Panc1 (cell line): ENCODE measurements at regions not wholly inside any gene's neighbourhood (a gene's known extent, or its start where the extent isn't known, plus 50 kb on each side); places are given as distances from the start of the nearest gene placed in this dataset.

Source experiments
- ATAC-seq: fragments of 200-7000 bp; cut with Tn5 transposase; 2 replicates; pipeline ENCODE4 v1.9.1; 2020; ENCODE audit warnings: mild to moderate bottlenecking, moderate library complexity
- BruUV-seq: library from RNA; stranded (reverse); fragments of 400-500 nt; replicated peaks from 2 replicates; lab custom pipeline; 2021; lab: Mats Ljungman, UMichigan
- CTCF ChIA-PET: fragments of 300-600 bp; sonication (Branson Sonifier 250); formaldehyde crosslinking; loops from one replicate; lab custom pipeline; 2022; ENCODE audit warnings: antibody characterized with exemption; lab: Charles Lee
- POLR2A ChIA-PET: fragments of 300-600 bp; sonication (Branson Sonifier 250); formaldehyde crosslinking; loops from one replicate; lab custom pipeline; 2022; ENCODE audit warnings: antibody characterized with exemption; lab: Charles Lee
- DNase-seq: peaks from one replicate; pipeline ENCODE4 v3.0.0-alpha.2; 2010; ENCODE audit warnings: low read depth, low spot score
- H3K27ac ChIP-seq: 2 replicates; pipeline ENCODE4 v1.5.1; 2011; ENCODE audit warnings: mild to moderate bottlenecking, low read length, inconsistent platforms
- H3K27me3 ChIP-seq: fragments of 200-500 bp; sonication (Bioruptor generic); 2 replicates; pipeline ENCODE4 v1.6.0; 2014; ENCODE audit warnings: low read length, inconsistent platforms; ENCODE audit not compliant: control insufficient read depth, insufficient read depth
- H3K36me3 ChIP-seq: fragments of 200-500 bp; sonication (Bioruptor generic); 2 replicates; pipeline ENCODE4 v1.5.1; 2014; ENCODE audit warnings: inconsistent platforms, mild to moderate bottlenecking, low read length, moderate library complexity; ENCODE audit not compliant: control insufficient read depth, insufficient read depth
- H3K4me1 ChIP-seq: 2 replicates; pipeline ENCODE4 v1.5.1; 2011; ENCODE audit warnings: inconsistent platforms, mild to moderate bottlenecking, low read length, moderate library complexity; ENCODE audit not compliant: control insufficient read depth, insufficient read depth
- H3K4me3 ChIP-seq, 2 experiments: 2 replicates each; pipeline ENCODE4 v1.5.1; 2011 to 2012; ENCODE audit warnings: low read depth in 2 of 2, low read length in 2 of 2, mild to moderate bottlenecking in 2 of 2, inconsistent platforms in 1 of 2, moderate library complexity in 1 of 2
- H3K9me3 ChIP-seq: fragments of 200-500 bp; sonication (Bioruptor generic); 2 replicates; pipeline ENCODE4 v1.5.1; 2014; ENCODE audit warnings: low read depth, mild to moderate bottlenecking, inconsistent platforms, low read length, moderate library complexity; ENCODE audit not compliant: control insufficient read depth, insufficient read depth
- CTCF ChIP-seq: fragments of 450-650 bp; IDR thresholded peaks from 2 replicates; pipeline ENCODE4 v1.5.1; 2017; ENCODE audit warnings: mild to moderate bottlenecking
- POLR2AphosphoS5 ChIP-seq: IDR thresholded peaks from 2 replicates; pipeline ENCODE4 v1.6.1; 2012; ENCODE audit warnings: mild to moderate bottlenecking, low read depth, low read length, moderate library complexity
- REST ChIP-seq, 2 experiments: IDR thresholded peaks; 2 replicates each; pipeline ENCODE4 v1.6.1; 2011 to 2012; ENCODE audit warnings: low read depth in 2 of 2, control low read depth in 1 of 2, low read length in 1 of 2, mild to moderate bottlenecking in 1 of 2, moderate library complexity in 1 of 2; ENCODE audit not compliant: insufficient read depth in 1 of 2
- SIN3A ChIP-seq: IDR thresholded peaks from 2 replicates; pipeline ENCODE4 v1.6.1; 2012; ENCODE audit warnings: low read depth, mild to moderate bottlenecking, low read length, moderate library complexity, borderline replicate concordance; ENCODE audit not compliant: insufficient read depth
- TCF7L2 ChIP-seq: IDR thresholded peaks from 2 replicates; pipeline ENCODE4 v1.6.1; 2011; ENCODE audit warnings: mild to moderate bottlenecking, low read depth, low read length, inconsistent platforms
- in situ Hi-C: cut with HindIII; loops from 2 replicates; pipeline ENCODE4 v1.10.0; 2016; ENCODE audit warnings: low sequenced_read_pairs, low pct_unique_long_range_greater_than_20kb
- intact Hi-C: fragments of 100-400 bp; cut with micrococcal nuclease; formaldehyde crosslinking; loops from one replicate; pipeline ENCODE4 v1.10.0; 2022; ENCODE audit not compliant: unreplicated experiment

DNA sequence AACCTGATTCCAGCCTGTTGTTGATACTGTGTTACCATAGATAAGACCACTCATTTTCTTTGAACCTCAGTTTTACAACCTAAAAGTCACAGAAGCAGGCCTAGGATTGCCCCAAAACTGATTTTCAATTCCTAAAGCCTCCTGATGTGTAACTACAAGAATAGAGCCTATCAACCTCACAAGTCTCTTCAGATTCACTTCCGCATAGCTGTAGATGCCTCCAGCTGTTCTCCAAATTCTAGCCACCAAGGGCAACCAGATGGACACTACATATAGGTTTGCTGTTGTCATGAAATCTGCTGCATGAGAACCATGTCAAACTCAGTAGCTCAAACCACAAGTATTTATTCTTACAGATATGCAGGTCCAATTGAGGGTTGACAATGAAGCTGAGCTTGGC, 143.5 kb downstream of the SPATA31D1 start:
- H3K27ac ChIP-seq: no peak overlapping the region
- no peak for ATAC-seq
- no peaks in the 10 kb centered on the region for H3K4me1 ChIP-seq
- TF ChIP-seq REST (IDR thresholded peaks at IDR 0.05; ENCODE audit: insufficient read depth in 1 of 2, low read depth in 2 of 2, low read length in 1 of 2): no peak
- no peak for TF ChIP-seq POLR2AphosphoS5
- TF ChIP-seq SIN3A: no peak
- no peak for TF ChIP-seq CTCF
- TF ChIP-seq TCF7L2: no peak
- ChIA-PET POLR2A (no interaction called here), CTCF (no interaction called here)
- H3K4me3 ChIP-seq: no peak overlapping the region
- H3K27me3 ChIP-seq: no peaks in the 10 kb centered on the region
- no peaks in the 10 kb centered on the region for H3K9me3 ChIP-seq
- in situ Hi-C loops: no loop called here
- DNase-seq: no peak
- no peaks in the 10 kb centered on the region for H3K36me3 ChIP-seq
- intact Hi-C loops: no loop called here
- no TSS peak for BruUV-seq

- in situ Hi-C loops: no loop called here
- no peak for ATAC-seq
- ChIA-PET CTCF (no interaction called here), POLR2A (no interaction called here)
- no peaks in the 10 kb centered on the region for H3K27me3 ChIP-seq
- H3K4me3 ChIP-seq: no peak overlapping the region
- intact Hi-C loops: no loop called here
- H3K36me3 ChIP-seq: no peaks in the 10 kb centered on the region
- H3K9me3 ChIP-seq: no peaks in the 10 kb centered on the region
- no peaks in the 10 kb centered on the region for H3K4me1 ChIP-seq
- no peak overlapping the region for H3K27ac ChIP-seq
- no peak for DNase-seq
- TF ChIP-seq SIN3A (no peak), POLR2AphosphoS5 (no peak), TCF7L2 (no peak), REST (IDR thresholded peaks at IDR 0.05; ENCODE audit: insufficient read depth in 1 of 2, low read depth in 2 of 2, low read length in 1 of 2) (no peak), CTCF (no peak)
- no TSS peak for BruUV-seq
Measured at GRCh38 chr9:82134010-82134409, 145.4 kb downstream of the SPATA31D1 start.
